ENCODE measurements at regions not wholly inside any gene's neighbourhood (a gene's known extent, or its start where the extent isn't known, plus 50 kb on each side); places are given as distances from the start of the nearest gene placed in this dataset.

DNA sequence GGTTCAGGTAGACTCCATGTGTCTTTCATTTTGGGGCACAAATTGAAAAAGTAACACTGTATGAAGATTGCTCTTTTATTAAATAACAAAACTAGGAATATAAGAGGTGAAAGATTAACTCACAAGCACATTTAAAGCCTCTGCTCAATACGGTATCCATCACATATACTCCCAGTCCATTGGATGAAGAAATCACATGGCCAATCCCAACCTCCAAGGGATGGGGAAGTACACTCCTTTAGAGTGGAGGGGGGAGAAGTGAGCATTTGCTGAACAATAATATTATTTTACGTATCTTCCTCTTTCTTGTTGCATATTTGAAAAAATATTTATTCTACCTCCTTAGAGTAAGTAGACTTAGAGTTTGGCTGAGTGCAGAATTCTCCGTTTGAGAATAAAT, 316.5 kb downstream of the LMX1A start:
- FAIRE-seq (no peak), DNase-seq (ENCODE audit: extremely low spot score, insufficient read length, low read depth) (no peak)

DNA sequence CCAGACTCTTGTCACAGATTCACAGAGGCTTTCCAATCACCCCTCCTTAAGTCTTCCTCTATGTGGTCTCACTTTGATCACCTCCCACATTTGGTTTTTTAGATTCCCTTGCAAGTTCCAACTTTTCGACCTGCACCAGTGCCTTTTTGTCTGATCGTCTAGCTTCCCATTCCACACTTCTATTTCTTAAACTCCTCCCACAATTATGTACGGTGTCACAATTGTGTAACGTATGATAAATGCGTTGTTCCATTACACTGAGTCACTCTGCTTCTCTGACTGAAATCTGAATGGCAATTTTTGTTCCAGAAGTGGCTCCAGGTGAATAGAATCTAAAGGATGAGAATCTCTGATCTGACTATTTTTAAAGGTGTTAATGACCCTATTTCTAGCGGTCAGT, 320.1 kb downstream of the LMX1A start:
- FAIRE-seq: no peak
- DNase-seq (ENCODE audit: extremely low spot score, insufficient read length, low read depth): no peak

DNA sequence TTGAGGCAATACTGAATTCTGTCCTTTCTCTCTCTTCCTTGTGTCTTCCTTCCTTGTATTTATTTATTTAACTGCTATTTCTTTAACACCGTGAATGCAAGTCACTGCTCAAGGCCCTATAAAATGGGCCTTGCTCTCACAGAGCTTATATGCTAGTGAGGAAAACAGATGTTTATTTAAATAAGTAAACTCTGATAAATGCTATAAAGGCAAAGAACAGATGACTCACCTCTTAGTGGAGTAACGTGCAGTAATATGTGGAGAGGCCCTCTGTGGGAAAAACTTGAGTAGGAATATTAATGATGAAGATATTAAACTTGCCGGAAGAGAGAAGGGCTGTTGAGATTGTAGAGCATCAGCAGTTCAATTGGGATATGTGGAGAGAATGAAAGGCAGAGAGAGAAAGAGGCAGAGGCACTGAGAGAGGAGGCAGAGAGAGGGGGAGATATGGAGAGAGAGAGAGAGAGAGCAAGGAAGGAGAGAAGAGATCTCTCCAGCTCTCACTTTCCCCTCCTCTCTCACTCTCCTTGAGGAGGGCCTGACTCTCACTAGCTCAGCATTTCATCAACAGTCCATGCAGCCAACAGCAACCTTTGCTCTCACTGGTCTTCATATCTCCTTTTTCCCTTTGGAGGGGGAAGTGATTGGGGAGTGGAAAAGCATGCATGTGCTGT, 322.2 kb downstream of the LMX1A start:
- DNase-seq (ENCODE audit: extremely low spot score, insufficient read length, low read depth) (no peak), FAIRE-seq (no peak)

DNA sequence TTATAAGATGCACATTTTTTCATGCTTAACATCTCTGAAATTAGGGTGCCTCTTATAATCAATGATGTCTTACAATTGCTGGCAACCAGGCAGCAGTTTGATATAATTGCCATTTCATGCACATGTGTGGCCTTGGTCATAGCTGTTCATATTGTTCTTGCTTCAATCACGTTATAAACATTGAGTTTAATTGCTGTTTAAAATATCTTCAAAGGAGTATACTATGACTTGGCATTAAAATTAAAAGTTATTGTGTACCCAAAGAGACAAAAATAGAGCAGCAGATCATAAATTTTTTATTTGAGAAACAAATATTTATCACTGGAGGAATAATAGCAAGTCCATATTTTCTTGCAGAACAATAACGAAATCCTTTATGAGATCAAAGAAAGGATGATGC, 325.5 kb downstream of the LMX1A start:
- FAIRE-seq: no peak
- no peak for DNase-seq (ENCODE audit: extremely low spot score, insufficient read length, low read depth)

DNA sequence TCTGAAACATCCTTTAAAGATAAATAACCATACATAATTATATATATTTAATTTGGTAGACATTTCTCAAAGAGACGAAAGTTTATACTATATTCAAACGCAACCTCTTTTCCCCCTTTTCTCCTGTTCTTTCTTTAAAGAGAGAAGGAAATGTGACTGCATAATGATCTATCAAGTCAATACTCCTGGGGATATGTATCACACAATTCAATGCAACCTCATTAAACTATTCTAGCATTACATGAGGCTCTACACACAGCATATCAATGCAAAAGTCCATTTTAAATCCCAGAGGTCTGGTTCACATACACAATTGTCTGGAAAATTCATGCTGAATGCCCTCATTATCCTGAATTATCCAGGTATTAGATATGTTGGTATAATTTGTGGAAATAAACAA, 330.7 kb downstream of the LMX1A start:
- FAIRE-seq (no peak), DNase-seq (ENCODE audit: extremely low spot score, insufficient read length, low read depth) (no peak)

DNA sequence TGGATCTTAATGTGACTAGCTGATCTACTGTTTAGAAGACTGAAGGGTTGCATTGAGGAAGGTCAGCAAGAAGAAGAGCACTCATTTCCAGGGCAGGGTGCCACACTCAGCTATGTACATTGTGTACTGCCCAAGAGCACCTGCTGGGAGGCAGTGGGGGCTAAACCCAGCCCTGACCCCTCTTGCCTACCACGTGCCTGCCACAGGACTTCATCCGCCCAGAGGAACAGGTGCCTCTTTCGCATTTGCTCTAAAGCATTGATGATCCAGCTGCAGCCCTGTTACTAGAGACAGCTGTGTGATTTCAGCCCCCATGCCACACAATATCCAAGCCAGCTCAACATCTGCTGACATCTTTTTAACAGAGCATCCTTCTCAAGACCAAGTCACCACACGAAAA, 341.8 kb downstream of the LMX1A start:
- DNase-seq (ENCODE audit: extremely low spot score, insufficient read length, low read depth) (no peak), FAIRE-seq (no peak)

DNA sequence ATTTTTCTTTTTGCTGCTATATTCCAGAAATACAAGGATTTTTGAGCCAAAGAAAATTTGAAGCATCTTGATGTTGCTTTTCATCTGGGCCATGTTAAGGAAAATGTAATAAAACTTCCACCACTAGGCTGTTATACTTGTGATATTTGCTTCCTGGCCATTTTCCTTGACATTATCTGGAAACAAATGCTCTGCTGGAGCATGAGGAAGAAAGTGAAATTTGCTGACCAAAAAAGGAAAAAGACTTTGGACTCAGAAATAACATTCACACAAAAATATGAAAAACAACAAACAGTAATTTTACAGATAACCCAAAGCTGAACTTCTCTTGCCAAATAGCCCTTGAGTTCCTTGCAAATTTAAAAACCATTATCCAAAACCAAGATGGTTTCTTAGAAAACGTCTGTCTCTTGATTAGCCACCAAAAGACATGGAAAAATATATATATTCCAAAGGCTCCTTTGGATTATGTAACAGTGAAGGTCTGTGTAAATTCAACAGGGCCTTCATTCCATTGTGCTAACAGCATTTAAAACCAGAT, 344.5 kb downstream of the LMX1A start:
- no peak for FAIRE-seq
- no peak for DNase-seq (ENCODE audit: extremely low spot score, insufficient read length, low read depth)

DNA sequence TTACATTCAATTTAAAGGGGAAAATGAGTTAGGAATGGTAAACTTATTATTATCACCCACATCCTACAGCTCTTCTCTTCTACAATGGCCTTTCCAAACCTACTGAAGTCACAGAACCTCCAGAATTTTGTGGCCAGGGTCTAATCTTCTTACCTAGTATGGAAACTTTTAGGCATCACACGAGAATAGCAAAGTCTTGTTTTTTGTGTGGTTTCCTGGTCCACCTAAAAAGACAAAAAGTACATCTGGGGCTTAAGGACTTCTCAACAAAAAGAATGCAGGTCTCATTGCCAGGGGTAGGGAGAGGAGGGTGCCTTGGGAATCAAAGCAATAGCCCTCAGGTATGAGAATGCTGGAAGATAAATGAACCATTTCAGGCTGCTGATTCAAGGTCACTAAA, 345.3 kb downstream of the LMX1A start:
- FAIRE-seq (no peak), DNase-seq (ENCODE audit: extremely low spot score, insufficient read length, low read depth) (no peak)

DNA sequence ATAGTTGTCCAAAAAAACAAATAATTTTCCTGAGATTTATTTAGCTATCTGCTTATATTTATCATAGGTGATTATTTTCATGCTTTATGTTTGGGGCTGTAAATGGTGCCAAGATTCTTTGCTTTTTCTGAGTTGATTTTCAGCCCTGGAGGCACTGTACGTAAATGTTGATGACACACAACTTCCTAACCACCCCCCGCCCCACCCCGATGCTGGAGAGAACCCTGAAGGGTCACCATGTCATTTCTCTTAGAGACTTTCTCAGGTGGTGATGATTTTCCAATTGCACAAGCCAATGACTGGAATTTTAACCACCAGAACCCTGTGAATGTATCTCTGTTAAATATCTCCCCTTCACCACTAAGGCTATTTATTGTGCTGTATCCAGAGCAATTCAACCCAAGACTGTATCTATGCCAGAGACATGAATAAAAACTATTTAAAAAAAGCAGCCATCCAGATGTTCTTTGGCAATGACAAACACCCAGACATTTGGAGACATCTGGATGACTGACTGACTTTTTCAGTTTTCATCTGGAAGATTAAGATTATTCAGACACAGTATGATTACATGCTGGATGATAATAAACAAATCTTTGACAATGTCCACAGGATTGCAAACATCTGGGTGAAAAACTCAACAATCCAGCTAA, 346.0 kb downstream of the LMX1A start:
- FAIRE-seq (no peak), DNase-seq (ENCODE audit: extremely low spot score, insufficient read length, low read depth) (no peak)

DNA sequence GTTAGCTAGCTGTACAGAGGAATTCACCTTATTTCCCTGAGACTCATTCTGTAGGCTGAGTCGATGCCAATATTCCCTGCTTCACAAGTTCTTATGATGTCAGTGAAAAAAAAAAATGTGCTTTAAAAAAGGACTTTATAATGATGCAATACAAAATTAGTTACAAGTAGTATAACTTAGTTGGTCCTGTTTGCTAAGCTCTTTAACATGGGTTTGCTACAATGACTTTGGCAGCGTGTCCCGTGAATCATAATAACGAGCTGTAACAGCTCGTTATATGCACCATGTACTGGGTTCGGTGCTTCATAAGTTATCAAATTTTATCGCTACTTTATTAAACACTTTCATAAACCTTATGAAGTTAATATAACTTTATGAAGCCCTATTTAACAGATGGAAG, 349.7 kb downstream of the LMX1A start:
- DNase-seq (ENCODE audit: extremely low spot score, insufficient read length, low read depth): no peak
- no peak for FAIRE-seq

DNA sequence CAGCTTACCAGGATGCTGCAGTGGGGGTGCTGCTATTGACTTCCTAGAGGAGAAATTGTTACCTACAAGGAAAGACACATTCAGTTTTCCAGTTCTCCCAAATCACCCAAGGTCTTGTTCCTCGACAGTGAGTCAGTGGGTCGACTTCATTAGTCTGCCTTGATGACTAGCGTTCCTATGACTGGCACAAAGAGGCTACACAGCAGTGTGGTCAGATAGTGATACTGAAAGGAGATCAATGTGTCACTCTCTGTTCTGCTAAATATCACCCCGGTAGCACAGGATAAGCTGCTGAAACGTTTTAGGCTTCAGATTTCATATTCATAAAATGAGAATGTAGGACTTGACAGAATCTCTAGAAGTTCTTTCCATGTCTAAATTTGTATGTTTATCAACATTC, 357.4 kb downstream of the LMX1A start:
- DNase-seq (ENCODE audit: extremely low spot score, insufficient read length, low read depth): no peak
- FAIRE-seq: no peak

DNA sequence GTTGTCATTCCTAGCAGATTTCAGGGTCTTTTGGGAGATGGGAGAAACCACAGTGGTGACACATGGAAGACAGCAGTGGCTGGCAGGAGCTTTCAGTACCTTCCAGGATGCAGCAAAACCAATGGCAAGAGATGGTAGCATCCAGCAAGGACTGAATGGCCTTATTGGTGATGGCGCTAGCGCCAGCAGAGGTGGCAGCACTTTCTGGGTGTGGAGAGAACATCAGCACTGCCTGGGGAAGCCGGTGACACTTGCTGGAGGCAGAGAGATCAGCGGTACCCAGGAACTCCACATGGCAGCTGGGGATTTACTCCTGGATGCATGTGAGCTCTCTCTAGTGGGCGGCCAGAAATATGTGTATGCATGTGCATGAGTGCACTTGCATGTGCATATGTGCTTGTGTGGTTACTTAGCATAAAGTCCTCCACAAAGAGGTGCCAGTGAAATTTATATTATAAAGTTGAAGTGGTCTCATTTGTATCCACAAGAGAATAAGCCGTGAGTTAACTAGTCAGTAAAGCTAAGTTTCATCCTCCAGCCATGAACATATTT, 364.7 kb downstream of the LMX1A start:
- no peak for FAIRE-seq
- DNase-seq (ENCODE audit: extremely low spot score, insufficient read length, low read depth): no peak

DNA sequence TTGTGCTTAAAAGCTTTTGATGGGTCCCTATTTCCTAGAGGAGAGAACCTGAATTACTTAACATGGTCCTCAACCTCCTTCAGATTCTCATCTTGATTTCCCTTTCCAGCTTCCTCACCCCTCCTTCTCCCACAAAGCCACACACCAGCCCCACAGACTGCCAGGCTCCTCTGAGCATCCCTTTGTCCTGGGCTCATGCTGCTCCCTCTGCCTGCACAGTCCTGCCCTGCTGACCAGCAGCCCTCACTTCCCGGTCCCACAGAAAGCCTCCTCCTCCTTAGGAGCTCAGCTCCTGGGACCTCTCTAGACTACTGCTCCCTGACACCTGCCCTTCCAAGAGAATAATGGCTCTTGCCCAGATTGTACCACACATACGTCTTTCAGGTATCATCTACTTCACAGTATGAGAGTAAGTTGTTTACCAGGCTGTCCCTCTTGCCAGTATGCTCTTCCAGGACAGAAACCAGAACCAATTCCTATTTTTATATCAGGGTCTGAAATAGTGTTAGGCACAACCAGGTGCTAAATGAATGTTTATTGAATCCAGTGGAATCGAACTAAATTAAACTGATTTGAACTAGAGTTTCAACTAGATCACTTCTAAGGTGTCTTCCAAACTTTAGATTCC, 373.4 kb downstream of the LMX1A start:
- DNase-seq (ENCODE audit: extremely low spot score, insufficient read length, low read depth): no peak
- no peak for FAIRE-seq

DNA sequence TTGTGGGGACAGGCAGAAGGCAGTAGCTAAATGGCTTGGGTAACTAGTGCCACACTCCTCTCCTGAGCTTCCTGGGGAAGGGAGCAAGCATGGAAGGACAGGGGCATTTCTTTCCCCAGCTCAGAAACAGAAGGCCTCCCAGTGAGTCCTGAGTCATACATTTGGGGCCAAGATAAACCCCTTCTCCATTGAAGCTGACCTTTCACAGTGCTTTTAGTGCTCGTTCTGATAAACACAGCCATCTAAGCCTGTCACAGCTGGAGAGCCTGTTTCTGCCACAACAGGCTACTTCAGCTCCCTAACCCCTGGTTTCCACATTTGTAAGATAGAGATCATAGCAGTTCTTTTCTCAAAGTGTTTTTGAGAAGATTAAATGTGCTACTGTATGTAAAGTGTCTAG, 374.0 kb downstream of the LMX1A start:
- DNase-seq (ENCODE audit: extremely low spot score, insufficient read length, low read depth) (no peak), FAIRE-seq (no peak)

DNA sequence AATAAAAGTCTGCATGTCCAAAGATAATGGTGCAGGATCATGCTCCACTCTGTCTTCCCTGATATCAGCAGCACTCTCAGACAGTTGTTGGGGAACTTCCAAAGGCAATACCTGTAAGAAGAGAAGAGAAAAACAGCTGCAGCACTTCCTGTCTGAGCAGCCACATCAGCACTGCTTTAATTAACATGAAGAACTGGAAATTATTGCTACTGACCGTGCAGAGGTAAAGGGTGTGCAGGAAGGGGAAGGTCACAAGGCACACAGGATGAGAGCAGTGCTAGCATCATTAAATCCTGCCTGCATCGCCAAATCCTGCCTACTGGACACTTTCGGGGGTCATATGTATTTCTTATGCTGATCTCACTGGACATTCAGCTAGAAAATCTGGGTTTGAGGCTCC, 379.0 kb downstream of the LMX1A start:
- FAIRE-seq: no peak
- DNase-seq (ENCODE audit: extremely low spot score, insufficient read length, low read depth): no peak

DNA sequence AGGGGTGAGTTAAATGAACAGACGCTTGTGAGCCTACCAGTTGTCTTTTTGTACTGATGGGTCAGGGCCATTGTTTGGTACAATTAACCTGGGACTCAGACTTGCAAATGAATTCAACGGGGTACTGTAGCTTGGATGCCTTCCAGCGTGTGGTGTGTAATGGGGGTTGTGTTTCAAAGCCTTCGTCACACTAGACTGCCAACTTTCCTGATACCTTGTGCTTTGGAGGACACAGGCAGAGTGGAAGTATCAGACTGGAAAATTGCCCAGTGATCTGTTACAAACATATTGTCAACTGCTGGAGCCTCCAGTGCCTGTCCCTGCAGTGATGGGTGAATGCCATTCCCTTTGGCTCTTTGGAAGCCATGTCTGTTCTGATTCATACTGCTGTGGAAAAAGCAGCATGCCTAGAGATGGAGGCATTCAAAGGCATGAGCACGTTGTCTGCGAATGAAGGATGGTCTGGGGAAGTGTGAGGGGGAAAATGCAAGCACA, 384.5 kb downstream of the LMX1A start:
- no peak for DNase-seq (ENCODE audit: extremely low spot score, insufficient read length, low read depth)
- no peak for FAIRE-seq

DNA sequence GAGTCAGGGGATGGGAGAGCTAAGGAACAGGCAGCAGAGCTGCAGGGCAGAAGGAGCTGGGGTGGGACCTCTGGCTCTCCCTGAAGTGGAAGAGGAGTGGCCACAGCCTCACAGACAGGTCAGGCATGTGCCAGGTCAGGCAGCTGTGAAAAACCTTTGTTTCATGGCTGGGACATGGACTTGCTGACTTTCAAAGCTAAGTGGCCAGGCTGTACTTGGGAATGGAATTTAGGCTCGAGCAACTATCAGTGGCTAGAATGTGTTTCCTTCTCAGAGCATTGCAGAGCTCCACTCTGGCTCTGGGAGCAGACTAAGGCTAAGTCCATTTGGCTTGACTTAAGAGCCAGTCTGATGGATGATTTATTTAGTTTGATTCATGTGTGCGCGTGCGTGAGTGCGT, 385.1 kb downstream of the LMX1A start:
- no peak for DNase-seq (ENCODE audit: extremely low spot score, insufficient read length, low read depth)
- no peak for FAIRE-seq

DNA sequence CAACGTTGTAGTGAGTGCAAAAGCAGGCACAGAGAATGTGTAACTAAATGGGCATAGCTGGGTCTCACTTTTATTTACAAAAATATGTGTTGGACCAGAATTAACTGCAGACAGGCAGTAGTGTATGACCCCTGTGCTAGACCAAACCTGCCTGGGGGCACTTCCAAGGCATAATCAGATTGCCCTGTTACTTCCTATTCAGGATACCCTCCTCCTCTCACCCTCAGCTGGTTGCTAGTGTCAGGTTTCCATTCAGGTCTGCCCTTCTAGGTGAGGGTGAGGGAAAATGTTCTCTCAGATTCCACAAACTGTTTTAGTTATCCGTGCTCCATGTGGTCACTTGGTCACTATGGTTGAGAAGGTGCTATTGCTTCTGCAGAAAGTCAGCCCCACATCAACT, 387.3 kb downstream of the LMX1A start:
- FAIRE-seq: no peak
- DNase-seq (ENCODE audit: extremely low spot score, insufficient read length, low read depth): no peak

DNA sequence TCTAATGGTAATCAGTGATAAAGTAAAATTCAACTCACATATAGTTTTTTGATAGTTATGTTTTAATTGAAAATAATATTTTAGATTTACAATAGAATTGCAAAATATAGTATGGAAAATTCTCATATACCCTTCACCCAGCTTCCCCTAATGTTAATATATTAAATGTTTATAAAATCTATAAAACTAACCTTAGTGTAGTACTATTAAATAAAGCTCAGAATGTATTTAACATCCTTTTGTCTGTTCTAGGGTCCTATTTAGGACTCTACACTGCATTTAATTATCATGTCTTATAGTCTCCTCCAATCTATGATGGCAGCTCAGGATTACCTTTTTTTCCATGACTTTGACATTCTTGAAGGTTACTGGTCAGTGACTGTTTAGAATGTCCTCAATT, 389.2 kb downstream of the LMX1A start:
- DNase-seq (ENCODE audit: extremely low spot score, insufficient read length, low read depth) (no peak), FAIRE-seq (no peak)

DNA sequence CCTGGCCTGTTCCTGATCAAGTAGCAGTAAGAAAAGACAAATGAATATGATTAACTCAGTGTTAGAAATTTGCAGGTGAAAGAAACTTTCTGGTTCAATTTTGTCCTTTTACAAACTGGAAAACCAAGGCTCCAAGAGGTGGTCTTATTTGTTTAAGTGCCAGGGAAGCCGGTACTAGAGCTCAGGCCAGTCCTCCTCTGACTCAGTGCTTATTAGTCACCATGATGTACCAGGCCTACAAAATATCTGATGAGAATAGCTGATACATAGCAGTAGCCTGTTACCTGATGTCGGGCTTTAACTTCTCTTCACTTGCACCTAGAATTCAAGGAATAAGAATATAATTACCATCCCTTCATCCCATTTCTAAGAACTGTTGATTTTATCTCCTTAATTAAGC, 394.8 kb downstream of the LMX1A start:
- no peak for FAIRE-seq
- DNase-seq (ENCODE audit: extremely low spot score, insufficient read length, low read depth): no peak
